ENCODE measurements at regions not wholly inside any gene's neighbourhood (a gene's known extent, or its start where the extent isn't known, plus 50 kb on each side); places are given as distances from the start of the nearest gene placed in this dataset.

- H3K4me3 ChIP-seq (IDR thresholded peaks at IDR 0.05; ENCODE audit: insufficient read depth, low read depth, low read length): no peak overlapping the region
- H3K27ac ChIP-seq: peak overlapping the region; percentile 52
- peak overlapping the region; percentile 62 for H3K4me2 ChIP-seq
- TF ChIP-seq, protein P1, sequence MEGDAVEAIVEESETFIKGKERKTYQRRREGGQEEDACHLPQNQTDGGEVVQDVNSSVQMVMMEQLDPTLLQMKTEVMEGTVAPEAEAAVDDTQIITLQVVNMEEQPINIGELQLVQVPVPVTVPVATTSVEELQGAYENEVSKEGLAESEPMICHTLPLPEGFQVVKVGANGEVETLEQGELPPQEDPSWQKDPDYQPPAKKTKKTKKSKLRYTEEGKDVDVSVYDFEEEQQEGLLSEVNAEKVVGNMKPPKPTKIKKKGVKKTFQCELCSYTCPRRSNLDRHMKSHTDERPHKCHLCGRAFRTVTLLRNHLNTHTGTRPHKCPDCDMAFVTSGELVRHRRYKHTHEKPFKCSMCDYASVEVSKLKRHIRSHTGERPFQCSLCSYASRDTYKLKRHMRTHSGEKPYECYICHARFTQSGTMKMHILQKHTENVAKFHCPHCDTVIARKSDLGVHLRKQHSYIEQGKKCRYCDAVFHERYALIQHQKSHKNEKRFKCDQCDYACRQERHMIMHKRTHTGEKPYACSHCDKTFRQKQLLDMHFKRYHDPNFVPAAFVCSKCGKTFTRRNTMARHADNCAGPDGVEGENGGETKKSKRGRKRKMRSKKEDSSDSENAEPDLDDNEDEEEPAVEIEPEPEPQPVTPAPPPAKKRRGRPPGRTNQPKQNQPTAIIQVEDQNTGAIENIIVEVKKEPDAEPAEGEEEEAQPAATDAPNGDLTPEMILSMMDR (conservative IDR thresholded peaks at IDR 0.05; ENCODE audit: low read depth, low read length): no peak
- H3K4me1 ChIP-seq (ENCODE audit: low read depth, poor library complexity, severe bottlenecking): peaks cover 56% of the 10 kb centered on the region
- no peaks in the 10 kb centered on the region for H3K27me3 ChIP-seq (ENCODE audit: insufficient read depth, low read depth)
- H4K20me1 ChIP-seq (ENCODE audit: insufficient read depth): no peaks in the 10 kb centered on the region
- no peak overlapping the region for H3K9ac ChIP-seq
- no peaks in the 10 kb centered on the region for H3K36me3 ChIP-seq (ENCODE audit: insufficient read depth)
- H3K79me2 ChIP-seq (ENCODE audit: insufficient read depth, low read depth): no peaks in the 10 kb centered on the region
- H2AFZ ChIP-seq (ENCODE audit: low read depth): no peak overlapping the region
Observed at GRCh38 chr5:110321117-110321516, 405.4 kb downstream of the TMEM232 start.

DNA sequence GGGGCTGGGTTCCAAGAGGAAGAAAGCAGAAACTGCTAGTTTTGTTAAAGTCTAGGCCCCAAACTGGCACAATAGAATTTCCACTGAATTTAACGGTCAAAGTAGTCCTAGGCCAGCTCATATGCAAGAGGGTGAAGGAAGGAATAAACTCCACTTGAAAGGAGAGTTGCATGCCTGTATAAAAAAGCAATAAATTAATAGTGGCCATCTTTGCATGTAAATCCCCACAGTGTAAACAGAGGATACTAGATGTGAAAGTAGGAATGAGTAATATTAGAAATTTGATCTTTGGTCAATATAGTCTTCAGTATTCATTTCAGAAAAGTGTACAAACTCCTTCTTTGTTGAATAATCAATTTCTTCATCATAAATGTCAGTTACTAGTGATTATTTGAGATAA, 403.1 kb downstream of the TMEM232 start:
- Histone ChIP-seq H3K9ac (no peak overlapping the region), H3K4me1 (ENCODE audit: low read depth, poor library complexity, severe bottlenecking) (peaks cover 56% of the 10 kb centered on the region), H3K36me3 (ENCODE audit: insufficient read depth) (no peaks in the 10 kb centered on the region), H2AFZ (ENCODE audit: low read depth) (no peak overlapping the region), H3K4me2 (peak overlapping the region; percentile 18; the same call in 1 of the 2 replicates), H4K20me1 (ENCODE audit: insufficient read depth) (no peaks in the 10 kb centered on the region), H3K4me3 (IDR thresholded peaks at IDR 0.05; ENCODE audit: insufficient read depth, low read depth, low read length) (no peak overlapping the region), H3K27ac (no peak overlapping the region), H3K27me3 (ENCODE audit: insufficient read depth, low read depth) (no peaks in the 10 kb centered on the region), H3K79me2 (ENCODE audit: insufficient read depth, low read depth) (no peaks in the 10 kb centered on the region)
- TF ChIP-seq, protein P1 (conservative IDR thresholded peaks at IDR 0.05; ENCODE audit: low read depth, low read length): no peak

DNA sequence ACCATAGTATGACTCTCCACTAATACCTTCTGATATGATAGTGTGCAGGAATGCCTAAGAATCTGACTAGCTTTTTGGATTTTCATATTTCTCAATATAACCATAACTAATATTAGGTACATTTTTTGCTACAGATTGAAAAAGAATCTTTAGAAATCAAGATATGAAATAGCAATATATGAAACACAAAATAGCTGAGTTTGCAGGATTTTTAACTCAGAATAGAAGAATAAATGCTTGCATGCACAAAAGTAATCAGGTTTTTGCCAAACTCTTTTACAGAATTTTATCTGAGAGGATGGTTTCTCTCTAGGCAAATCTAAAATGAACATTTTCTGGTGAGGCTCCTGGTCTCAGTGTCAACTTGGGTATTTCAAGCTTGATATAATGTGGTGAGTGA, 402.6 kb downstream of the TMEM232 start:
- Histone ChIP-seq H3K27me3 (ENCODE audit: insufficient read depth, low read depth) (no peaks in the 10 kb centered on the region), H3K4me1 (ENCODE audit: low read depth, poor library complexity, severe bottlenecking) (peaks cover 55% of the 10 kb centered on the region), H3K79me2 (ENCODE audit: insufficient read depth, low read depth) (no peaks in the 10 kb centered on the region), H3K27ac (no peak overlapping the region), H3K4me2 (peak overlapping the region; percentile 18; the same call in 1 of the 2 replicates), H4K20me1 (ENCODE audit: insufficient read depth) (no peaks in the 10 kb centered on the region), H3K36me3 (ENCODE audit: insufficient read depth) (no peaks in the 10 kb centered on the region), H2AFZ (ENCODE audit: low read depth) (no peak overlapping the region), H3K4me3 (IDR thresholded peaks at IDR 0.05; ENCODE audit: insufficient read depth, low read depth, low read length) (no peak overlapping the region), H3K9ac (no peak overlapping the region)
- TF ChIP-seq, protein P1 (conservative IDR thresholded peaks at IDR 0.05; ENCODE audit: low read depth, low read length): no peak

DNA sequence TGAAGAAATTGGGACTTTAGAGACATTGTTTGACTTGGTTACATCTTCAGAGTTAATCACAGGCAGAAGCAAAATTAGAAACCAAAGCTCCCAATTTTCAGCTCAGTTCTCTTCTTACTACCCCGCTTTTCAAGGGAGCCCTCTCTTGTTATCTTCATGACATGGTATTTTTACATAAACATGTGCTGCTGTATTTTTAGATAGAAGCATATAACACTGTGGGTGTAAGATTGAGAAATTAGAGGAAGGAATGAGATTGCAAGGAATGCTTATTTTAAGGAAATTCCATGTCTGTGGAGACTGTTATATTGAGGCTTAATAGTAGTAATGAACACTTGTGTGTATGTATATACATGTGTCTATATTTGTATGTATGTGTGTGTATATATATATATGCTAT, 401.6 kb downstream of the TMEM232 start:
- Histone ChIP-seq H3K79me2 (ENCODE audit: insufficient read depth, low read depth) (no peaks in the 10 kb centered on the region), H3K4me1 (ENCODE audit: low read depth, poor library complexity, severe bottlenecking) (peaks cover 45% of the 10 kb centered on the region), H3K4me2 (no peak overlapping the region), H3K4me3 (IDR thresholded peaks at IDR 0.05; ENCODE audit: insufficient read depth, low read depth, low read length) (no peak overlapping the region), H3K27ac (no peak overlapping the region), H2AFZ (ENCODE audit: low read depth) (no peak overlapping the region), H3K36me3 (ENCODE audit: insufficient read depth) (no peaks in the 10 kb centered on the region), H4K20me1 (ENCODE audit: insufficient read depth) (no peaks in the 10 kb centered on the region), H3K27me3 (ENCODE audit: insufficient read depth, low read depth) (no peaks in the 10 kb centered on the region), H3K9ac (no peak overlapping the region)
- TF ChIP-seq, protein P1 (conservative IDR thresholded peaks at IDR 0.05; ENCODE audit: low read depth, low read length): no peak

All from KMS-11 (cell line).